Occipital lobe (tissue), 2 donors: ENCODE measurements at regions not wholly inside any gene's neighbourhood (a gene's known extent, or its start where the extent isn't known, plus 50 kb on each side); places are given as distances from the start of the nearest gene placed in this dataset. TPM values are rescaled to one million over a fixed set of nuclear protein-coding genes. Genes with fewer than 3 reads are reported as not detected.

Experiments
- DNase-seq: peaks from one replicate; lab custom pipeline; 2025; lab: John Stamatoyannopoulos, UW
- small RNA-seq: library from RNA; depleted of rRNA; stranded (forward); fragments of <200 nt; gene quantifications from one replicate; pipeline ENCODE3, GENCODE V24; 2014

DNA sequence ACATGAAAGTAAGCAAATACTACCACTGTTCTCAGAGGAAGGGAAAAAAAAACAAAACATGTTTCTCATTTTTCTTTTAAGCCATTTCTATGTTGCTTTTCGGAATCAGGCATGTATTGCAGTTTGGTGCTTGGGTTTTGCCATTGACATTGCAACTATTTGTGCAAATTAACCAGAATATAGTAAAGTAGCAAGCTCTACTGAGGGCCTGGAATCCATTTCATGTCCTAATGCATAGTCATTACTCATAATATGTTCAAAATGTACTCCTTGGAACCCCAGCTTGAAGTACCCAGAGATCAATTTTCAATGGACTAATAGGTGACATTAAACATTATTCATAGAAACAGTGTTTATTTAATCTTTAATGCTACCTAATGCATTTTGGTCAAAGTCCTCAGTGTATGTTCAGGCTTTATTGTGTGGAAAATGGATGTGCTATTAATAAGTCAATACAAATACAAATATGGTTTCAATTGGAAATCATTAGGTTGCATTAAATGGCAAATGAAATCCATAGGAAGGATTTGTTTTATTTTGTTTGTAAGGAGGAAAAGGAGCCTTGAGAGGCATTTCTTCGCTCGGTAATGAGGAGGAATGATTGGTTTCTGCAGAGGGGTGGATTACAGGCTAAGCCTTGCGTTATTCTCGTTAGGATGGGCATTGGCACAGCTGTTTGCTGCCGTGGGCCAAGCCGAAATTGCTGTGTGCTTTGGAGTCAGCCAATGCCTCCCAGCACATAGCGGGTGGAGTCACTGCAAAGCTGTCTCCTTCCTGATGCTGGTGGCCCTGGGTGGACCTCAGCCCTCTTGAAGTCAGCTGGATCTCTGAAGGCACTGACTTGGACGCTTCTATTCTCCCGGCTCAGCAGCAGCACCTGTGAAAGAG, 56.4 kb downstream of the MYCN start:
- no peak for DNase-seq

Small RNA genes in the stretch of these regions (small RNA-seq; reads per million reads assigned to genes)
- not detected for gene AC174048.1
- not detected for gene RF00561
